Breast epithelium (tissue), 4 donors: ENCODE measurements at regions not wholly inside any gene's neighbourhood (a gene's known extent, or its start where the extent isn't known, plus 50 kb on each side); places are given as distances from the start of the nearest gene placed in this dataset.
"Not testable (repeated sequence)": the region's sequence is repeated elsewhere in the genome, so short reads cannot be mapped to it uniquely, and the experiment has no call there.

Source experiments
- DNase-seq, 2 donors: peaks; one replicate each; pipeline ENCODE4 v3.0.0-alpha.2; 2019; ENCODE audit warnings: low spot score in 2 of 2
- H3K27ac ChIP-seq, 2 donors: fragments of 200-600 bp; sonication (generic) in 1 of 2; one replicate each; pipeline ENCODE4 v1.5.1; 2016 to 2019; ENCODE audit warnings: mild to moderate bottlenecking in 1 of 2
- H3K27me3 ChIP-seq, 2 donors: fragments of 200-600 bp; sonication (generic) in 1 of 2; one replicate each; pipeline versions ENCODE4 v1.5.1 to v1.6.0; 2017 to 2019; ENCODE audit warnings: control low read depth in 1 of 2, mild to moderate bottlenecking in 1 of 2
- H3K36me3 ChIP-seq: fragments of 200-600 bp; one replicate; pipeline ENCODE4 v1.5.1; 2019
- H3K4me1 ChIP-seq, 2 donors: fragments of 200-600 bp; sonication (generic); one replicate each; pipeline ENCODE4 v1.5.1; 2016 to 2019; ENCODE audit warnings: control low read depth in 1 of 2
- H3K4me3 ChIP-seq, 3 donors: fragments of 200-600 bp; sonication (generic); 1 replicate in 2 of 3; 2 replicates in 1 of 3; pipeline ENCODE4 v1.5.1; 2016 to 2019; ENCODE audit warnings: mild to moderate bottlenecking in 3 of 3, moderate library complexity in 2 of 3
- H3K9me3 ChIP-seq, 2 donors: fragments of 200-600 bp; sonication (generic) in 1 of 2; one replicate each; pipeline ENCODE4 v1.5.1; 2016 to 2019; ENCODE audit warnings: control low read depth in 1 of 2
- POLR2A ChIP-seq: fragments of 450-650 bp; IDR thresholded peaks from one replicate; pipeline ENCODE4 v1.6.1; 2016; ENCODE audit warnings: antibody characterized with exemption, mild to moderate bottlenecking, moderate library complexity
- POLR2AphosphoS5 ChIP-seq, 3 donors: sonication (generic); formaldehyde crosslinking; IDR thresholded peaks; one replicate each; pipeline ENCODE4 v1.6.1; 2017; ENCODE audit warnings: antibody characterized with exemption in 3 of 3
- intact Hi-C: fragments of 100-400 bp; cut with DNase I; formaldehyde crosslinking; loops from one replicate; pipeline ENCODE4 v1.15.1; 2023; ENCODE audit warnings: low total_unique reads
- TF ChIP-seq, protein P1 (sequence below), 3 donors: fragments of 450-650 bp; IDR thresholded peaks; one replicate each; pipeline ENCODE4 v1.5.1; 2016 to 2017; ENCODE audit warnings: antibody characterized with exemption in 3 of 3, mild to moderate bottlenecking in 3 of 3, moderate library complexity in 3 of 3

DNA sequence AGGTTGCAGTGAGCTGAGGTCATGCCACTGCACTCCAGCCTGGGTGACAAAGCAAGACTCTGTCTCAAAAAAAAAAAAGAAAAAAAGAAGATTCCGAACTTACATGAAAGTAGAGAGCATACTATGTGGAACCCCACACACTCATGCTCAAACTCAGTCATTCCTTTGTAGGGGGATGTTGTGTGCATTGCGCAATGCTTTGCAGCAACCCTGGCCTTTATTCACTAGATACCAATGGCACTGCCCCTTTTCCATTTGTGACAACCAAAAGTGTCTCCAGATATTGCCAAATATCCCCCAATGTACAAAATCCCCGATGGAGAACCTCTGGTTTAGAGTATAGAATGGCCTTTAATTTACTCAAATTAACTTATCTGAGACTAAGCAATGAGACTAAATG lies 158.6 kb downstream of the GJA1 start:
- no peaks in the 10 kb centered on the region for H3K27me3 ChIP-seq
- no peak for DNase-seq
- no peaks in the 10 kb centered on the region for H3K4me1 ChIP-seq
- TF ChIP-seq, protein P1, sequence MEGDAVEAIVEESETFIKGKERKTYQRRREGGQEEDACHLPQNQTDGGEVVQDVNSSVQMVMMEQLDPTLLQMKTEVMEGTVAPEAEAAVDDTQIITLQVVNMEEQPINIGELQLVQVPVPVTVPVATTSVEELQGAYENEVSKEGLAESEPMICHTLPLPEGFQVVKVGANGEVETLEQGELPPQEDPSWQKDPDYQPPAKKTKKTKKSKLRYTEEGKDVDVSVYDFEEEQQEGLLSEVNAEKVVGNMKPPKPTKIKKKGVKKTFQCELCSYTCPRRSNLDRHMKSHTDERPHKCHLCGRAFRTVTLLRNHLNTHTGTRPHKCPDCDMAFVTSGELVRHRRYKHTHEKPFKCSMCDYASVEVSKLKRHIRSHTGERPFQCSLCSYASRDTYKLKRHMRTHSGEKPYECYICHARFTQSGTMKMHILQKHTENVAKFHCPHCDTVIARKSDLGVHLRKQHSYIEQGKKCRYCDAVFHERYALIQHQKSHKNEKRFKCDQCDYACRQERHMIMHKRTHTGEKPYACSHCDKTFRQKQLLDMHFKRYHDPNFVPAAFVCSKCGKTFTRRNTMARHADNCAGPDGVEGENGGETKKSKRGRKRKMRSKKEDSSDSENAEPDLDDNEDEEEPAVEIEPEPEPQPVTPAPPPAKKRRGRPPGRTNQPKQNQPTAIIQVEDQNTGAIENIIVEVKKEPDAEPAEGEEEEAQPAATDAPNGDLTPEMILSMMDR (IDR thresholded peaks at IDR 0.05): no peak
- TF ChIP-seq POLR2A (no peak), POLR2AphosphoS5 (IDR thresholded peaks at IDR 0.05) (no peak)
- no peaks in the 10 kb centered on the region for H3K9me3 ChIP-seq
- intact Hi-C loops: no loop called here
- no peak overlapping the region for H3K4me3 ChIP-seq
- no peak overlapping the region for H3K27ac ChIP-seq
- H3K36me3 ChIP-seq: no peaks in the 10 kb centered on the region

DNA sequence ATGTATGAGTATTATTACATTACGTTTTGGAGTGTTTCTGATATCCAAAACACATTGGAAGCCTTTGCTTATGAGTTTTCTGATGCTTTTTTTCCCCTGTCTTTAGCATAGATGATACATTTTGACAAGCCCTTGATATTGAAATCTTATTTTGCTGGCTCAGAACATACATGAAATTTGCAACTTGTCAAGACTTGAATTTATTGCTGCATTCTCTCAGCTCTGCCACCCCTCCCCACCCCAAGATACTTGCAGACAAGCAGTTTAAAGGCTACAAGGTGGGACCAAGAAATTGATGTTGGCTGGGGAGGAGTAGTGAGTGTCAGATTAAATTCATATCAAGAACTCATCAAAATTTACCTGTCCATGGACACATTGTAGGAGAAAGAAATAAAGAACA lies 160.2 kb downstream of the GJA1 start:
- H3K9me3 ChIP-seq: no peaks in the 10 kb centered on the region
- H3K4me1 ChIP-seq: no peaks in the 10 kb centered on the region
- intact Hi-C loops: no loop called here
- no peak overlapping the region for H3K27ac ChIP-seq
- no peaks in the 10 kb centered on the region for H3K36me3 ChIP-seq
- H3K27me3 ChIP-seq: no peaks in the 10 kb centered on the region
- TF ChIP-seq POLR2A: no peak
- TF ChIP-seq, protein P1 (IDR thresholded peaks at IDR 0.05): no peak
- no peak for TF ChIP-seq POLR2AphosphoS5 (IDR thresholded peaks at IDR 0.05)
- no peak for DNase-seq
- H3K4me3 ChIP-seq: no peak overlapping the region

DNA sequence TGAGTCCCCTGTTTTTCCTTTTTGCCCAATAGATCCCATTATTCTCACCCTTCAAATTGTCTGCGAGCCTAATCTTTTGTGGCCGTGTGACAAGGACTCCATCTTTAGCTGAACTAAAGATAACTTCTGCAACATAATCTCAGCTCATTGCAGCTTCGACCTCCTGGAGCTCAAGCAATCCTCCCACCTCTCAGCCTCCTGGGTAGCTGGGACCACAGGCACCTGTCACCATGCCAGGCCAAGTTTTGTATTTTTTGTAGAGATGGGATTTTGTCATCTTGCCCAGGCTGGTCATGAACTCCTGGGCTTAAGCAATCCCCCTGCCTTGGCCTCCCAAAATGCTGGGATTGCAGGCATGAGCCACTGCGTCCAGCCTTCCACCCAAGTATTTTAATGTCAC lies 161.0 kb downstream of the GJA1 start:
- TF ChIP-seq, protein P1 (IDR thresholded peaks at IDR 0.05): no peak
- TF ChIP-seq POLR2A (no peak), POLR2AphosphoS5 (IDR thresholded peaks at IDR 0.05) (no peak)
- intact Hi-C loops: no loop called here
- Histone ChIP-seq H3K4me3 (no peak overlapping the region), H3K27ac (no peak overlapping the region), H3K36me3 (no peaks in the 10 kb centered on the region), H3K4me1 (no peaks in the 10 kb centered on the region), H3K9me3 (no peaks in the 10 kb centered on the region), H3K27me3 (no peaks in the 10 kb centered on the region)
- no peak for DNase-seq

DNA sequence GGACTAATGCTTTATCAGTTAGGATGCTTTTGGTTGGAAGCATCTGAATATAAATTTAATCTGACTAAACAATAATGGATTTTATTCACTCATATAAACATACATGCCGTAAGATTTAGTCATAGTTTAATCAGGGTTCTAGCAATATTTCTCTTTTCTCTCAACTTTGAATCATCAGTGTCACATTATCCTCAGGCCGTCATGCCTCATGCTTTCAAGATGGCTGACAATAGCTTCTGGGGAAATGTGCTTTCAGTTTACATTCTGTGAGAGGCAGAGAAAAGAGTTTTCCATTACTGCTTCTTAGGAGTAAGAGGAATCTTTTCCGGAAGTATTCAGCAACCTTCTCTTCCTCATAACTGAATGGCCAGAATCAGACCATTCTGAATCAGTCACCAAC lies 162.2 kb downstream of the GJA1 start:
- DNase-seq: no peak
- Histone ChIP-seq H3K27me3 (no peaks in the 10 kb centered on the region), H3K4me3 (no peak overlapping the region), H3K36me3 (no peaks in the 10 kb centered on the region), H3K27ac (no peak overlapping the region), H3K4me1 (no peaks in the 10 kb centered on the region), H3K9me3 (no peaks in the 10 kb centered on the region)
- intact Hi-C loops: no loop called here
- TF ChIP-seq POLR2A (no peak), POLR2AphosphoS5 (IDR thresholded peaks at IDR 0.05) (no peak)
- TF ChIP-seq, protein P1 (IDR thresholded peaks at IDR 0.05): no peak

DNA sequence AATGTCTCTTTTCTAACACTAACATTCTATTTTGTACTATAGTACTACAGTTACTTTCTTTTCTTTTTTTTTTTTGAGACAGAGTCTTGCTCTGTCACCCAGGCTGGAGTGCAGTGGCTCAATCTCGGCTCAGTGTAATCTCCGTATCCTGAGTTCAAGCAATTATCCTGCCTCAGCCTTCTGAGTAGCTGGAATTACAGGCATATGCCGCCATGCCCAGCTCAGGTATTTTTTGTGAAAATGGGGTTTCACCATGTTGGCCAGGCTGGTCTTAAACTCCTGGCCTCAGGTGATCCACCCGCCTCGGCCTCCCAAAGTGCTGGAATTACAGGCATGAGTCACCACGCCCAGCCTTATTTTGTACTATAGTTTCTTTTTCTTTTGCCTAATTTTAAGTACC lies 163.9 kb downstream of the GJA1 start:
- H3K36me3 ChIP-seq, DNase-seq, H3K4me1 ChIP-seq, H3K27ac ChIP-seq, H3K27me3 ChIP-seq, H3K9me3 ChIP-seq, H3K4me3 ChIP-seq, intact Hi-C loops: not testable (repeated sequence)

DNA sequence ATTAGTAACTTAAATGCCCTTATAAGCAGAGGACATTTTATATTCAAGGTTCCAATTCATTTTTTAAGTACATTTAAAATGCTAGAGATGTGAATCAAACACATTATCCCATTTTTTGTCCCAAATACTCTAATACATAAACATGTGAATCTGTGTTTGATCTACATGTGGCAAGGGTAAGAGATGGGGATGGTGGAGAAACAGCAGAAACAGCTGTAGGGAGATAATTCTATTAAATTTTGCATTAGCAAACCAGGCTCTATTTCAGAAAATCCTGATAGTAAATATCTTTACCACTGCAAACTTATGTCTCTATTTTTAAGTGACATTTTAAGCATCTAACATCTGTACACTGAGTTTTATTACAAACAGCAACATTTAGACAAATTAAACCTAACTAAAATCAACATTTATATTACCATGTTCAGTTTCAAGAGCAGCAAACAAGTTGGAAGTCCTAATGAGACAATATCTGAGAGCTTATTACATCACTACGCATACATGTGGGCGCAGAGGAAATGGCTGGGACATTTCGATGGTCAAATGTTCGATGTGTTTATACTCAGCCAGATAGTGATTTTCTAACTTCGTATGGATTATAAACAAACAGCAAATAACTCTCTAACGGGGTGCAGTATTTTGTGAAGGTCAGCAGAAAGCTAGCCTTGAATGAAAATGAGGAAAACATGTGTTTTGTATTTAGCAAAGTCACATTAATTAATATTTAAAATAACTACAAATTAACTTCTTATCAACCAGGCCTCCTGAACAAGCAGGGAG lies 165.1 kb downstream of the GJA1 start:
- no peaks in the 10 kb centered on the region for H3K36me3 ChIP-seq
- no peak overlapping the region for H3K27ac ChIP-seq
- no peak overlapping the region for H3K4me3 ChIP-seq
- intact Hi-C loops: no loop called here
- DNase-seq: no peak
- H3K9me3 ChIP-seq: no peaks in the 10 kb centered on the region
- TF ChIP-seq, protein P1 (IDR thresholded peaks at IDR 0.05): no peak
- TF ChIP-seq POLR2A: no peak
- no peak for TF ChIP-seq POLR2AphosphoS5 (IDR thresholded peaks at IDR 0.05)
- no peaks in the 10 kb centered on the region for H3K27me3 ChIP-seq
- no peaks in the 10 kb centered on the region for H3K4me1 ChIP-seq
